GM20431 (cell line): ENCODE measurements at regions not wholly inside any gene's neighbourhood (a gene's known extent, or its start where the extent isn't known, plus 50 kb on each side); places are given as distances from the start of the nearest gene placed in this dataset.
"Not testable (repeated sequence)": the region's sequence is repeated elsewhere in the genome, so short reads cannot be mapped to it uniquely, and the experiment has no call there.

Experiments
- in situ Hi-C: fragments of 300-500 bp; cut with MseI, MboI; formaldehyde crosslinking; loops from one replicate; pipeline ENCODE4 v1.15.0; 2020; ENCODE audit warnings: low sequenced_read_pairs; ENCODE audit not compliant: unreplicated experiment

GRCh38 chr16:63816276-63816675 is 1305.6 kb downstream of the CDH11 start:
- in situ Hi-C loops = no loop called here

DNA sequence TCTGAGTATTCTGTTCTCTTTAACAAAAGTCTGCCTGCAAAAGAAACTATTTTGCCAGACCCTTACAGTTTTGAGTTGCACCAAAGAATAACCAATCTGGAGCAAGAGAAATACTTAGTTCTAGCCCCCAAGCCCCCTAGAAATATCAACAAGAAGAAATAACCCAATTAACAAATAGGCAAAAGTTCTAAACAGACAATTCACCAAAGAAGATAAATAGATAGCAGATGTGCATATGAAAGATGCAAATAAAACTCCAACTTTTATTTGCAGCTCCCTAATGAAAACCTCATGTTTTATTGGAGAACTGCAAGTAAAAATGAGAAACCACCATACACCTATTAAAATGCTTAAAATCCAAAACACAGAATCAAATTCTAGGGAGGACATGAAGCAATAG is 1308.0 kb downstream of the CDH11 start:
- in situ Hi-C loops = no loop called here

DNA sequence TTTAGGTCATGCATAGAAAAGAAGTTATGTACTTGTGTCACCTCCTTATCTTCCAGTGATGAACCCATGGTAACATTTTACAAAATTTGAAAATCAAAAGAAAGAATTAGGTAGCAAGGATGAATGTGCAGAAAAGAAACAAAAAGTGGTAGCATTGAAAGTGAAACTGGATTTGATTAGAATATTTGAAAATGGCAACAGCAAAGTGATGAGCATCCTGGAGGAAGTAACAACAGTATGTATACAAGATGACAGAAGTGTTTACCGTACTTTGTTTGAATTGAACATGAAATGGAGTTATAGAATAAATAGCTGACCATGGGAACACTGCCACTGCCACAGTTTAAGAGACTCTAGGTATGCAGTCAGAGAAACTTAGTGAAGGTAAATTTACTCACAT is 1313.1 kb downstream of the CDH11 start:
- in situ Hi-C loops = no loop called here

GRCh38 chr16:63806794-63807506 is 1314.9 kb downstream of the CDH11 start:
- in situ Hi-C loops = no loop called here

GRCh38 chr16:63804126-63804525 is 1317.7 kb downstream of the CDH11 start:
- in situ Hi-C loops = no loop called here

DNA sequence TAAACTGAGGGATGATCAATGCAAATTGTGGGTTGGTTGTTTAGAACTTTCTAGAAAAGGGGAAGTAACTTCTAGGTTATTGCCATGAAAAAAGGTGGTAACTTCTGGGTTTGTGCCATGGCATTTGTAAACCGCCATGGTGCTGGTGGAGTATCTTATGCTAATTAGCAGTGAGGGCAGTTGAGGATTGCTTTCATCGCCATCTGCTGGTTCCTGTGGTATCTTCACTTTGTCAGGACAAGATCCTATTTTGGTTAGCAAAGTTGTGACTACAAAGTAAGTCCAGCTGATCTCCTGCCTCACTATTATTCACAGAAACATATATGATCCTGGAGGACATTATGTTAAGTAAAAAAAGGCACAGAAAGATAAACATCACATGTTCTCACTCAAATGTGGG is 1332.3 kb downstream of the CDH11 start:
- in situ Hi-C loops = no loop called here

DNA sequence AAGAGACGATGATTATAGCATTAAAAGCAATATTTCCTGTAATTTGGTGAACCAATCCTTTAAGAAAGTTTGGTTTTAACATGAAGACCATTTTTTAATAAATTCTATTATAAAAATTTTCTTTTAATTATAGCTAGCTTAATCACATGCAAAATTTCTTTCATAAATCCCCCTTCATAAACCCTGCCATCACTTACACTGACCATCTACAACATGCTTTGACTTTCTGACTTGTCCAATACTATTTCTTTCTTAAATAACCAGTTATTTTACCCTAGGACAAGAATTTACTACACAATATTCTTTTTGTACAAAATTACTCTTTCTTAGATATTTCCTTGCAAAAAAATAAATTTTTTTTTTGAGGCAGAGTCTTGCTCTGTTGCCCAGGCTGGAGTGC is 1334.8 kb downstream of the CDH11 start:
- in situ Hi-C loops = no loop called here

DNA sequence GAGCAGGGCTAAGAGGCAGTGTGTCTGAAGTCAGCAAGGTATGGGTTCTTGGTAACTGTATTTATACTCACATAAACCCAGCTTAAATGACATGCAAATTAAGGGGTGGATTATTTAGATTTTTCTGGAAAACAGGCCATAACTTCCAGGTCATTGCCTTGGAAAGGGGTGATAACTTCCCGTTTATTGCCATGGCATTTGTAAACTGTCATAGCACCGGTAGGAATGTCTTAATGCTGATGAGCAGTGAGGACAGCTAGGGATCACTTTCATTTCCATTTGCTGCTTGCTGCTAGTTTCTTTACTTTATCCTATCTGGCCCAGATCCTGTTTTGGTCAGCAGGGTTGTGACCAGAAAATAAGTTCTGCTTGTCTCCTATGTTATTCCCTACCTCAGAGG is 1336.7 kb downstream of the CDH11 start:
- in situ Hi-C loops = no loop called here

- in situ Hi-C loops = no loop called here
Observed at GRCh38 chr16:63776437-63776836, 1345.4 kb downstream of the CDH11 start.

GRCh38 chr16:63776034-63776433 is 1345.8 kb downstream of the CDH11 start:
- in situ Hi-C loops = no loop called here

DNA sequence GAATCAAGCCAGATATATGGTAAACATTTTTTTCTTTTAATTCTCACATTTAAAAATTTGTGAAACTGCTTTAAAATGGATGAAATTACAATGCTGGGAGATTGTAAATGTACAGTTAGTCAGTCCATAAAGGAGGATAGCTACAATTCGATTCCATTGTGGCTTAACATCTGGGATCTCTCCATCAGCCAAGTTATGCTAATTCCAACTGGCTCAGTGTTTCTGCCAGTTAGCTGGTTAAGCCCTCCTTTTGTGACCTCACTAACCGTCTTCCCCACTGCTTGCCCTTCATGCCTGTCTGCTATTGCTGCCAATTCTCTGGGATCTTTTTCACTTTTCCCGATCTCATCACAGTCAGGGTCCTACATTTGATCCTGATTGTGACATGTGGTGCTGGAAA is 1347.6 kb downstream of the CDH11 start:
- in situ Hi-C loops = no loop called here

DNA sequence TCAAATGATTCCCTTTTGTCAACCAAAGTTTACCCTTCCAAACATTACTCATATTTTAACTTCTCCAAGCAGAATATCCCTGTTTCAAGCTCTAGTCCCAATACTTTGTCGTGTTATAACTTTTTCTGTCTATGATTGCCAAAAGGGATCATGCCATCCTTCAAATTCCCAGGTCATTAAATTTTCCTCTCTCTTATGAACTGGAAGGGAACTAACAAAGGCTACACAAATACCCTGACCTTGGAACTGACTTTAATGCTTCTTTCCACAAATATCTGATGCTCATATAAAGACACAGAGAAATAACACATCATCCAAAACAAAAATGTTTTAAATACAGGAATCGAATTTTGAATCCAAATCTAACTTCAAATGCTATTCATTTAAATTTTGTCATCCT is 1352.7 kb downstream of the CDH11 start:
- in situ Hi-C loops = no loop called here

- in situ Hi-C loops = not testable (repeated sequence)
Observed at GRCh38 chr16:63760246-63760645, 1361.6 kb downstream of the CDH11 start.

DNA sequence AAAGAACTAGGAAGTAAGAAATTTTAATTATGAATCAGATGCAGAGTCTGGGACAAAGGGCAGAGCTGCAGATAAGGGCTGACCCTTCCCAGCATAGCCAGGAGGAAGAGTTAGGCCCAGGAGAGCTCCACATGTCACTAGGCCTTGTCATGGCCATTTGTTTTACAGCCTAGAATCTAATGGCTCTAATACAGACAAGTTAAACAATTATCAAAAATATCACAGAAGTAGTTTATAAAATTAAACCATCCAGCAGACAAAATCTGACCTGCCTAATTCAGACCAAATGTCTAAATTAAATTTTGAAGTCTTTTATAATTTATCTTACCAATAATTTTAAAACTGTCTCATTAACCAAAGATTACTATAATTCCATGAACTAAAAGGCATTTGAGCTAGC is 1369.5 kb downstream of the CDH11 start:
- in situ Hi-C loops = no loop called here

GRCh38 chr16:63749276-63749675 is 1372.6 kb downstream of the CDH11 start:
- in situ Hi-C loops = no loop called here

DNA sequence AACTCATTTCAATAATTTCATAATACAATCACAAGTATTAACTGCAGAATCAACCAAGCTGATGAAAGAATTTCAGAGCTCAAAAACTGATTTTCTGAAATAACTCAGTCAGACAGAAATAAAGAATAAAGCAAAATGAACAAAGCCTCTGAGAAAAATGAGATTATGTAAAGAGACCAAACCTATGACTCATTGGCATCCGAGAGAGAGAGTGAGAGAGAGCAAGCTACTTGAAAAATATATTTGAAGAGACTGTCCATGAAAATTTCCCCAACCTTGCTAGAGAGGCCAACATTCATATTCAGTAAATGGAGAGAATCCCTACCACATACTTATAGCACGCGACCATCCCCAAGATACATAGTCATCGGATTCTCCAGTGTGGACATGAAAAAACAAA is 1376.4 kb downstream of the CDH11 start:
- in situ Hi-C loops = no loop called here

- in situ Hi-C loops = no loop called here
Observed at GRCh38 chr16:63744077-63744874, 1377.6 kb downstream of the CDH11 start.

- in situ Hi-C loops = no loop called here
Observed at GRCh38 chr16:63742150-63742549, 1379.7 kb downstream of the CDH11 start.

DNA sequence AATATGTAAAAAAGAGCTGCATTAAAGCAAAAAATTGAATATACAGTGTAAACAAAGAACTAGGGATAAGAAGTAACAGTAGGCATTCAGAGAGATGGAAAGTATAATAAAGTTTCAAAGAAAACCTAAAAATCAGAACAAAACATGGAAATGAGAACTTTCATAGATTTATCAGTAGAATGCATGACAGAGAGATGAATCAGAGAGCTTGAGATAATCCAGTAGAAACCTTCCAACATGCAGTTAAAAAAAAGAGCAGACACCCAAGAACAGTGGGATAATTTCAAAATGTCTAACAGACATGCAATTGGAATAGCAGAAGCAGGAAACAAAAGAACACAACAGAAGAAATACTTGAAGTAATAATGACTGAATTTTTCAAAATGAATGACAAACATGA is 1384.2 kb downstream of the CDH11 start:
- in situ Hi-C loops = no loop called here

- in situ Hi-C loops = no loop called here
Observed at GRCh38 chr16:63735456-63735855, 1386.4 kb downstream of the CDH11 start.

DNA sequence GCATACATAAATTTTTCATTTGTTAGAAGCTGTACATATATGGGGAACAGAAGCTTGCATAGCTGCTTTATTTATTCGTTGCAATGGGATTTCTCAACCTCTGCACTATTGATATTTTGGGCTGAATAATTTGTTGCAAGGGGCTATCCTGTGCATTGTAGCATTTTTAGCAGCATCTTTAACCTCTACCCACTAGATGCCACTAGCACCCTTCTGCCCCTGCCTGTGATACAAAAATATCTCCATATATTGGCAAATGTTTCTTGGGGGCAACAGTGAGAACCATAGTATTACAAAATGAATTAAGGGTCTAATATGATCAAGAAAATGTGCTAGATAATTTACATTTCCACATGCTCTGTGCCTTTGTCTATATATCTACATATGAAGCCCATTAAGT is 1401.0 kb downstream of the CDH11 start:
- in situ Hi-C loops = no loop called here

DNA sequence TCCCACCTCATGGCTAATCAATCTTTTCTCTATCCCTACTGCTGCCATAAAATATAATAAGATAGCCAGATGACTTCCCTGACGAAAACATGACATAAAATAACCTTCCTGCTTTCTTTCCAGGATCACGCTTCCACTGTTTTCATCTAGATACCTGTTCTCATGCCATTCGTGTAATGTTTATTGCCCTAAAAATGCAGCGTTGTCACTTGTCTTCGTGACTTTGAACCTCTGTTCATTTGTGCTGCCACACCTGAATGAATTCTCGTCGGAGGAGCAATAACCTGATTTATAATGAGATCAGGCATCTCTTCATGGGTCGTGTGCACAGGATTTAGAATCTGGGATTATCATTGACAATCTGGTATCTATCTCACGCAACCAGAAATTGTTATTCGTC is 1401.9 kb downstream of the CDH11 start:
- in situ Hi-C loops = no loop called here
